ENCODE measurements at regions not wholly inside any gene's neighbourhood (a gene's known extent, or its start where the extent isn't known, plus 50 kb on each side); places are given as distances from the start of the nearest gene placed in this dataset.

GRCh38 chr3:83039422-83039821 lies 1278.0 kb upstream of the GBE1 start:
- Mint-ChIP-seq H3K36me3 (no peaks in the 10 kb centered on the region), H3K4me1 (no peaks in the 10 kb centered on the region), H3K4me3 (no peak overlapping the region), H3K9me3 (peaks cover 8 to 37% (median 23%) of the 10 kb centered on the region in 6 donors), H3K27ac (no peak overlapping the region), H3K27me3 (ENCODE audit: low read depth in 3 of 3) (no peaks in the 10 kb centered on the region)
- DNase-seq: no peak

GRCh38 chr3:83035704-83036010 lies 1274.2 kb upstream of the GBE1 start:
- H3K36me3 Mint-ChIP-seq: no peaks in the 10 kb centered on the region
- peaks cover 0 to 2% (median 2%) of the 10 kb centered on the region in 3 donors for H3K27me3 Mint-ChIP-seq (ENCODE audit: low read depth in 3 of 3)
- peaks cover 10 to 35% (median 28%) of the 10 kb centered on the region in 6 donors for H3K9me3 Mint-ChIP-seq
- no peak overlapping the region for H3K27ac Mint-ChIP-seq
- H3K4me3 Mint-ChIP-seq: no peak overlapping the region
- DNase-seq: no peak
- no peaks in the 10 kb centered on the region for H3K4me1 Mint-ChIP-seq

- H3K36me3 Mint-ChIP-seq: no peaks in the 10 kb centered on the region
- H3K27me3 Mint-ChIP-seq (ENCODE audit: low read depth in 3 of 3): peaks cover 0 to 2% (median 2%) of the 10 kb centered on the region in 3 donors
- no peaks in the 10 kb centered on the region for H3K4me1 Mint-ChIP-seq
- no peak overlapping the region for H3K4me3 Mint-ChIP-seq
- no peak for DNase-seq
- H3K9me3 Mint-ChIP-seq: peaks cover 10 to 33% (median 24%) of the 10 kb centered on the region in 6 donors
- no peak overlapping the region for H3K27ac Mint-ChIP-seq
Observed at GRCh38 chr3:83034806-83035703, 1273.6 kb upstream of the GBE1 start.

GRCh38 chr3:83033133-83033532 lies 1271.7 kb upstream of the GBE1 start:
- H3K9me3 Mint-ChIP-seq: peaks cover 12 to 36% (median 23%) of the 10 kb centered on the region in 6 donors
- no peak for DNase-seq
- H3K27ac Mint-ChIP-seq: no peak overlapping the region
- H3K4me1 Mint-ChIP-seq: no peaks in the 10 kb centered on the region
- H3K4me3 Mint-ChIP-seq: no peak overlapping the region
- H3K27me3 Mint-ChIP-seq (ENCODE audit: low read depth in 3 of 3): peaks cover 0 to 3% (median 2%) of the 10 kb centered on the region in 3 donors
- no peaks in the 10 kb centered on the region for H3K36me3 Mint-ChIP-seq

- Mint-ChIP-seq H3K27ac (no peak overlapping the region), H3K4me3 (no peak overlapping the region)
- DNase-seq: no peak
Observed at GRCh38 chr3:83023086-83023485, 1261.6 kb upstream of the GBE1 start.

GRCh38 chr3:83011481-83011880 lies 1250.0 kb upstream of the GBE1 start:
- H3K36me3 Mint-ChIP-seq: no peaks in the 10 kb centered on the region
- H3K4me3 Mint-ChIP-seq: no peak overlapping the region
- peaks cover 0 to 1% (median 1%) of the 10 kb centered on the region in 3 donors for H3K27me3 Mint-ChIP-seq (ENCODE audit: low read depth in 3 of 3)
- no peak for DNase-seq
- H3K4me1 Mint-ChIP-seq: no peaks in the 10 kb centered on the region
- H3K9me3 Mint-ChIP-seq: peaks cover 3 to 30% (median 15%) of the 10 kb centered on the region in 6 donors
- H3K27ac Mint-ChIP-seq: no peak overlapping the region

More at GRCh38 chr3:83023086-83023485, 1261.6 kb upstream of the GBE1 start:
- Mint-ChIP-seq H3K4me1 (no peaks in the 10 kb centered on the region), H3K9me3 (peaks cover 5 to 55% (median 29%) of the 10 kb centered on the region in 6 donors), H3K36me3 (no peaks in the 10 kb centered on the region), H3K27me3 (ENCODE audit: low read depth in 3 of 3) (peaks cover 0 to 3% (median 0%) of the 10 kb centered on the region in 3 donors)

GRCh38 chr3:83003917-83004316 lies 1242.5 kb upstream of the GBE1 start:
- H3K9me3 Mint-ChIP-seq: peaks cover 1 to 44% (median 19%) of the 10 kb centered on the region in 6 donors
- no peaks in the 10 kb centered on the region for H3K27me3 Mint-ChIP-seq (ENCODE audit: low read depth in 3 of 3)
- no peaks in the 10 kb centered on the region for H3K36me3 Mint-ChIP-seq
- H3K4me3 Mint-ChIP-seq: no peak overlapping the region
- H3K27ac Mint-ChIP-seq: no peak overlapping the region
- no peak for DNase-seq
- no peaks in the 10 kb centered on the region for H3K4me1 Mint-ChIP-seq

- DNase-seq: no peak
- H3K36me3 Mint-ChIP-seq: no peaks in the 10 kb centered on the region
- no peaks in the 10 kb centered on the region for H3K27me3 Mint-ChIP-seq (ENCODE audit: low read depth in 3 of 3)
- H3K27ac Mint-ChIP-seq: no peak overlapping the region
- H3K4me3 Mint-ChIP-seq: no peak overlapping the region
- H3K4me1 Mint-ChIP-seq: no peaks in the 10 kb centered on the region
- H3K9me3 Mint-ChIP-seq: peaks cover 4 to 46% (median 16%) of the 10 kb centered on the region in 6 donors
Observed at GRCh38 chr3:83002869-83003445, 1241.5 kb upstream of the GBE1 start.

- Mint-ChIP-seq H3K27me3 (ENCODE audit: low read depth in 3 of 3) (peaks cover 0 to 2% (median 0%) of the 10 kb centered on the region in 3 donors), H3K4me1 (no peaks in the 10 kb centered on the region)
Observed at GRCh38 chr3:82999777-83000176, 1238.3 kb upstream of the GBE1 start.

GRCh38 chr3:82978368-82978767 lies 1216.9 kb upstream of the GBE1 start:
- DNase-seq: no peak
- H3K36me3 Mint-ChIP-seq: no peaks in the 10 kb centered on the region

More at GRCh38 chr3:82999777-83000176, 1238.3 kb upstream of the GBE1 start:
- Mint-ChIP-seq H3K9me3 (peaks cover 10 to 58% (median 28%) of the 10 kb centered on the region in 6 donors), H3K4me3 (no peak overlapping the region), H3K36me3 (no peaks in the 10 kb centered on the region), H3K27ac (no peak overlapping the region)
- no peak for DNase-seq

GRCh38 chr3:82977871-82978270 lies 1216.4 kb upstream of the GBE1 start:
- Mint-ChIP-seq H3K36me3 (no peaks in the 10 kb centered on the region), H3K27ac (no peak overlapping the region), H3K9me3 (peaks cover 20 to 62% (median 46%) of the 10 kb centered on the region in 6 donors), H3K4me3 (no peak overlapping the region), H3K27me3 (ENCODE audit: low read depth in 3 of 3) (peaks cover 0 to 2% (median 1%) of the 10 kb centered on the region in 3 donors), H3K4me1 (no peaks in the 10 kb centered on the region)
- DNase-seq: no peak

More at GRCh38 chr3:82978368-82978767, 1216.9 kb upstream of the GBE1 start:
- Mint-ChIP-seq H3K27me3 (ENCODE audit: low read depth in 3 of 3) (peaks cover 0 to 2% (median 1%) of the 10 kb centered on the region in 3 donors), H3K4me3 (no peak overlapping the region), H3K4me1 (no peaks in the 10 kb centered on the region), H3K9me3 (peaks cover 20 to 64% (median 49%) of the 10 kb centered on the region in 6 donors), H3K27ac (no peak overlapping the region)

GRCh38 chr3:82973791-82974190 lies 1212.3 kb upstream of the GBE1 start:
- Mint-ChIP-seq H3K27ac (no peak overlapping the region), H3K4me3 (no peak overlapping the region), H3K36me3 (no peaks in the 10 kb centered on the region)

GRCh38 chr3:82960379-82960778 lies 1198.9 kb upstream of the GBE1 start:
- Mint-ChIP-seq H3K27ac (no peak overlapping the region), H3K4me1 (no peaks in the 10 kb centered on the region), H3K9me3 (peaks cover 1 to 32% (median 14%) of the 10 kb centered on the region in 6 donors), H3K36me3 (no peaks in the 10 kb centered on the region), H3K4me3 (no peak overlapping the region), H3K27me3 (ENCODE audit: low read depth in 3 of 3) (no peaks in the 10 kb centered on the region)
- no peak for DNase-seq

More at GRCh38 chr3:82973791-82974190, 1212.3 kb upstream of the GBE1 start:
- Mint-ChIP-seq H3K9me3 (peaks cover 7 to 60% (median 36%) of the 10 kb centered on the region in 6 donors), H3K4me1 (no peaks in the 10 kb centered on the region), H3K27me3 (ENCODE audit: low read depth in 3 of 3) (no peaks in the 10 kb centered on the region)
- no peak for DNase-seq

- H3K4me3 Mint-ChIP-seq: no peak overlapping the region
- H3K27ac Mint-ChIP-seq: no peak overlapping the region
- no peak for DNase-seq
- H3K4me1 Mint-ChIP-seq: no peaks in the 10 kb centered on the region
- H3K36me3 Mint-ChIP-seq: no peaks in the 10 kb centered on the region
- peaks cover 9 to 38% (median 21%) of the 10 kb centered on the region in 6 donors for H3K9me3 Mint-ChIP-seq
- H3K27me3 Mint-ChIP-seq (ENCODE audit: low read depth in 3 of 3): no peaks in the 10 kb centered on the region
Observed at GRCh38 chr3:82957696-82958095, 1196.3 kb upstream of the GBE1 start.
